K562 (cell line): ENCODE measurements at regions not wholly inside any gene's neighbourhood (a gene's known extent, or its start where the extent isn't known, plus 50 kb on each side); places are given as distances from the start of the nearest gene placed in this dataset.

Source experiments
- E2F4 ChIP-seq: sonication (generic); formaldehyde crosslinking; IDR thresholded peaks from 2 replicates; pipeline ENCODE4 v1.8.0; 2022; ENCODE audit warnings: mild to moderate bottlenecking, low read depth, missing genetic modification reagents
- EP300 ChIP-seq: IDR thresholded peaks from 2 replicates; pipeline ENCODE4 v1.6.1; 2012; ENCODE audit warnings: low read length, improper control_type of control experiment
- FOXK2 ChIP-seq, 2 experiments: fragments of 450-650 bp; IDR thresholded peaks in 1 of 2; conservative IDR thresholded peaks in 1 of 2; 2 replicates each; pipeline ENCODE4 v1.6.1; 2016; ENCODE audit warnings: low read depth in 2 of 2, mild to moderate bottlenecking in 1 of 2
- GABPB1 ChIP-seq: sonication (generic); formaldehyde crosslinking; IDR thresholded peaks from 2 replicates; pipeline ENCODE4 v1.8.0; 2022; ENCODE audit warnings: mild to moderate bottlenecking, missing genetic modification reagents
- KLF13 ChIP-seq: fragments of 450-650 bp; IDR thresholded peaks from 2 replicates; pipeline ENCODE4 v1.6.1; 2016; ENCODE audit warnings: missing genetic modification characterization, low read depth, mild to moderate bottlenecking, missing compliant biosample characterization, moderate library complexity, borderline replicate concordance
- RFX5 ChIP-seq: IDR thresholded peaks from 2 replicates; pipeline ENCODE4 v1.6.1; 2011; ENCODE audit warnings: low read depth, mild to moderate bottlenecking, improper control_type of control experiment, low read length
- ZC3H11A ChIP-seq: IDR thresholded peaks from 2 replicates; pipeline ENCODE4 v1.6.1; 2012; ENCODE audit warnings: low read depth, low read length, improper control_type of control experiment
- TF ChIP-seq, protein P1 (sequence below), 3 experiments: IDR thresholded peaks in 2 of 3; conservative IDR thresholded peaks in 1 of 3; 2 replicates each; pipeline ENCODE4 v1.5.1; 2011 to 2012; ENCODE audit warnings: low read length in 3 of 3, mild to moderate bottlenecking in 3 of 3, control low read depth in 2 of 3, improper control_type of control experiment in 1 of 3, inconsistent platforms in 1 of 3, low read depth in 1 of 3, mixed read lengths in 1 of 3, moderate library complexity in 1 of 3; ENCODE audit not compliant: insufficient read depth in 2 of 3
- TF ChIP-seq, protein P2 (sequence below): fragments of 250-450 bp; sonication (Bioruptor Pico); IDR thresholded peaks from 2 replicates; pipeline ENCODE4 v1.8.0; 2022; ENCODE audit warnings: moderate library complexity, mild to moderate bottlenecking, inconsistent platforms
- TF ChIP-seq, protein P3 (sequence below): sonication (generic); formaldehyde crosslinking; IDR thresholded peaks from 2 replicates; pipeline ENCODE4 v1.8.0; 2022; ENCODE audit warnings: mild to moderate bottlenecking, missing genetic modification reagents

GRCh38 chr2:121110924-121111323 is 174.1 kb downstream of the TFCP2L1 start:
- TF ChIP-seq E2F4 (CRISPR knock-in tag) (no peak), EP300 (no peak), RFX5 (no peak), KLF13 (tag) (no peak), GABPB1 (CRISPR knock-in tag) (no peak), ZC3H11A (no peak), FOXK2 (conservative IDR thresholded peaks at IDR 0.05 in 1 of 2, IDR thresholded peaks at IDR 0.05 in 1 of 2; ENCODE audit: low read depth in 2 of 2) (no peak)
- TF ChIP-seq, protein P1, sequence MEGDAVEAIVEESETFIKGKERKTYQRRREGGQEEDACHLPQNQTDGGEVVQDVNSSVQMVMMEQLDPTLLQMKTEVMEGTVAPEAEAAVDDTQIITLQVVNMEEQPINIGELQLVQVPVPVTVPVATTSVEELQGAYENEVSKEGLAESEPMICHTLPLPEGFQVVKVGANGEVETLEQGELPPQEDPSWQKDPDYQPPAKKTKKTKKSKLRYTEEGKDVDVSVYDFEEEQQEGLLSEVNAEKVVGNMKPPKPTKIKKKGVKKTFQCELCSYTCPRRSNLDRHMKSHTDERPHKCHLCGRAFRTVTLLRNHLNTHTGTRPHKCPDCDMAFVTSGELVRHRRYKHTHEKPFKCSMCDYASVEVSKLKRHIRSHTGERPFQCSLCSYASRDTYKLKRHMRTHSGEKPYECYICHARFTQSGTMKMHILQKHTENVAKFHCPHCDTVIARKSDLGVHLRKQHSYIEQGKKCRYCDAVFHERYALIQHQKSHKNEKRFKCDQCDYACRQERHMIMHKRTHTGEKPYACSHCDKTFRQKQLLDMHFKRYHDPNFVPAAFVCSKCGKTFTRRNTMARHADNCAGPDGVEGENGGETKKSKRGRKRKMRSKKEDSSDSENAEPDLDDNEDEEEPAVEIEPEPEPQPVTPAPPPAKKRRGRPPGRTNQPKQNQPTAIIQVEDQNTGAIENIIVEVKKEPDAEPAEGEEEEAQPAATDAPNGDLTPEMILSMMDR (IDR thresholded peaks at IDR 0.05 in 2 of 3, conservative IDR thresholded peaks at IDR 0.05 in 1 of 3; ENCODE audit: insufficient read depth in 2 of 3, low read depth in 1 of 3, low read length in 3 of 3) = no peak
- TF ChIP-seq, protein P2, sequence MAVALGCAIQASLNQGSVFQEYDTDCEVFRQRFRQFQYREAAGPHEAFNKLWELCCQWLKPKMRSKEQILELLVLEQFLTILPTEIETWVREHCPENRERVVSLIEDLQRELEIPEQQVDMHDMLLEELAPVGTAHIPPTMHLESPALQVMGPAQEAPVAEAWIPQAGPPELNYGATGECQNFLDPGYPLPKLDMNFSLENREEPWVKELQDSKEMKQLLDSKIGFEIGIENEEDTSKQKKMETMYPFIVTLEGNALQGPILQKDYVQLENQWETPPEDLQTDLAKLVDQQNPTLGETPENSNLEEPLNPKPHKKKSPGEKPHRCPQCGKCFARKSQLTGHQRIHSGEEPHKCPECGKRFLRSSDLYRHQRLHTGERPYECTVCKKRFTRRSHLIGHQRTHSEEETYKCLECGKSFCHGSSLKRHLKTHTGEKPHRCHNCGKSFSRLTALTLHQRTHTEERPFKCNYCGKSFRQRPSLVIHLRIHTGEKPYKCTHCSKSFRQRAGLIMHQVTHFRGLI (CRISPR knock-in tag) = no peak
- TF ChIP-seq, protein P3, sequence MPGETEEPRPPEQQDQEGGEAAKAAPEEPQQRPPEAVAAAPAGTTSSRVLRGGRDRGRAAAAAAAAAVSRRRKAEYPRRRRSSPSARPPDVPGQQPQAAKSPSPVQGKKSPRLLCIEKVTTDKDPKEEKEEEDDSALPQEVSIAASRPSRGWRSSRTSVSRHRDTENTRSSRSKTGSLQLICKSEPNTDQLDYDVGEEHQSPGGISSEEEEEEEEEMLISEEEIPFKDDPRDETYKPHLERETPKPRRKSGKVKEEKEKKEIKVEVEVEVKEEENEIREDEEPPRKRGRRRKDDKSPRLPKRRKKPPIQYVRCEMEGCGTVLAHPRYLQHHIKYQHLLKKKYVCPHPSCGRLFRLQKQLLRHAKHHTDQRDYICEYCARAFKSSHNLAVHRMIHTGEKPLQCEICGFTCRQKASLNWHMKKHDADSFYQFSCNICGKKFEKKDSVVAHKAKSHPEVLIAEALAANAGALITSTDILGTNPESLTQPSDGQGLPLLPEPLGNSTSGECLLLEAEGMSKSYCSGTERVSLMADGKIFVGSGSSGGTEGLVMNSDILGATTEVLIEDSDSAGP (CRISPR knock-in tag) = no peak
